ENCODE measurements at regions not wholly inside any gene's neighbourhood (a gene's known extent, or its start where the extent isn't known, plus 50 kb on each side); places are given as distances from the start of the nearest gene placed in this dataset.
"Not testable (repeated sequence)": the region's sequence is repeated elsewhere in the genome, so short reads cannot be mapped to it uniquely, and the experiment has no call there.

DNA sequence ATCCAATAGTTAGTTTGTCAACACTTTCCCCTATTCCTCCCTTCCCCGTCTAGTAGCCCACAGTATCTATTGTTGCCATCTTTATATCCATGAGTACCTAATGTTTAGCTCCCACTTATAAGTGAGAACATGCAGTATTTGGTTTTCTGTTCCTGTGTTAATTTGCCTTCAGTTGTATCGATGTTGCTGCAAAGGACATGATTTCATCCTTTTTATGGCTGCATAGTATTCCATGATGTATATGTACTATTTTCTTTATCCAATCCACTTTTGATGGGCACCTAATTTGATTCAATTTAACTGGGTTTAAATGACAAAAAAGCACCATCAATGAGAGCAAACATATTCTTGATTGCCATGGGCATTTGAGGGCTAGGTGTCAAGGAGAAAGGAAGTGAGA lies 321.5 kb upstream of the TBX18 start:
- DNase-seq (ENCODE audit: low read depth, low spot score), result no peak

DNA sequence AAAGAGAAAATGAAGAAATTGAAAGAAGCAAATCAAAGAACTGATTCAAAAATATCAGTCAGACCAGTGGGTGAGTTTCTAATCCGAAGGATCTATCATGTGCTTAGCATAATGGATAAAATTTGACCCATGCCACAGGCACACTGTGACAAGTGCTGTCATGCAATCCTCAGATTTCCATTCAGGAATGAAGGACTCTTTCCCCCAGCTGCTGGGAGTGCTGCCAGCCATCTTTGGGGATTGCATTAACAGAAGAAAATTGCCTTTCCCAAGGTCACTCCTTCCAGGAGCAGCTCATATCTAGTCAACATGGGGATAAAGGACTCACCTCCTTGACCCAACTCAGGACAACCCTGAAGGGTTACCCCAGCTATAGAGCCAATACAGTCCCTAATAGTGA lies 316.7 kb upstream of the TBX18 start:
- DNase-seq (ENCODE audit: low read depth, low spot score), result no peak

DNA sequence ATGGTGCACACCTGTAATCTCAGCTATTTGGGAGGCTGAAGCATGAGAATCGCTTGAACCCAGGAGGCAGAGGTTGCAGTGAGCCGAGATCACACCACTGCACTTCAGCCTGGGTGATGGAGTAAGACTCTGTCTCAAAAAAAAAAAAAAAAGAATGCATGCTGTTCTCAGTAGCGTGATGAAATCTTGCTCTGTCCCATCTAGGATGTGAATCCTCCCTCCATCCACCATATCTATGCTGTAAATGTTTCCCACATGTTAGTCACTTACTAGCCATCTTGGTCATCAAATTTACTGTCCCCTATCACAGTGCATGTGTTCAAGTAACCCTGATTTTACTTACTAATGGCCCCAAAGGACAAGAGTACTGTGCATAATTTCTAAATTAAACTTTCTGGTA lies 315.4 kb upstream of the TBX18 start:
- DNase-seq (ENCODE audit: low read depth, low spot score), result no peak

DNA sequence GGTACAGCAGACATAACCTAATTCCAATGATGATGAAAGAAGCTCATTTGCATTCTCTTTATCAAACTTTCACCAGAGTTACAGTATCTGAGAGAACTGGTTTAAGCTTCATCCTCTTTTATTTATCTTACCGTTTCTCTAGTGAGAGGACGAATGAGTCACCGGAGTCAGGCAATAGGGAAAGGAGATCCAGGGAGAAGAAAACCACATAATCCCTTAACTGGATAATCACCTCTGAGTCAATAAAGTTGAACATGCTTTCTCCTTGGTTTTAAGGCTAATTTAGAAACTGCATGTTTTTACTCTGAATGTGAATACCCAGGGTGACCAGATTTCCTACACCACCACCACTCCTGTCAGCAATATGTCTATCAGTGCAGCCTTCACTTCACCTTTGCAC lies 313.7 kb upstream of the TBX18 start:
- DNase-seq (ENCODE audit: low read depth, low spot score), result no peak

DNA sequence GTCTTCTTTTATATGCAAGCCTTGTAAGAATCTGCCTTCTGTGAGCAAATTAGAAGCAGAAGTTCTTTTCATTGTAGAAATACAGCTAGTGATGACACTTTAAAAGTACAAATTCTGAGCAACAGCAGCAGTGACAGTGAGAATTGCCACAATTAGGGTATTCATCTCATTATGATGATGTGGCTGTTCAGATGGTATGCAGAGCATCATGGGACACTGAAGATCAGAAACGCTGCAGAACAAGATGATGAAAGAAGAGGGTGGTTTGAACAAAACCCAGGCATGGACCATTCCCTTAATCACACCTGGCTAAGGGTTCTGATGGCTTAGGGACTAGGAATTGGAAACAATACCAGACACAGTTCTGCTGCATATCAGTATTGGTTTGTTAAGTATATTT lies 312.7 kb upstream of the TBX18 start:
- DNase-seq (ENCODE audit: low read depth, low spot score), result no peak

DNA sequence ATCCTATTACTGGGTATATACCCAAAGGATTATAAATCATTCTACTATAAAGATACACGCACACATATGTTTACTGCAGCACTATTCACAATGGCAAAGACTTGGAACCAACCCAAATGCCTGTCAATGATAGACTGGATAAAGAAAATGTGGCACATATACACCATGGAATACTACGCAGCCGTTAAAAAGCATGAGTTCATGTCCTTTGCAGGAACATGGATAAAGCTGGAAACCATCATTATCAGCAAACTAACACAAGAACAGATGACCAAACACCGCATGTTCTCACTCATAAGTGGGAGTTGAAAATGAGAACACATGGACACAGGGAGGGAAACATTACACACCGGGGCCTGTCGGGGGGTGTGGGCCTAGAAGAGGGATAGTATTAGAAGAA lies 307.4 kb upstream of the TBX18 start:
- not testable (repeated sequence) for DNase-seq (ENCODE audit: low read depth, low spot score)

DNA sequence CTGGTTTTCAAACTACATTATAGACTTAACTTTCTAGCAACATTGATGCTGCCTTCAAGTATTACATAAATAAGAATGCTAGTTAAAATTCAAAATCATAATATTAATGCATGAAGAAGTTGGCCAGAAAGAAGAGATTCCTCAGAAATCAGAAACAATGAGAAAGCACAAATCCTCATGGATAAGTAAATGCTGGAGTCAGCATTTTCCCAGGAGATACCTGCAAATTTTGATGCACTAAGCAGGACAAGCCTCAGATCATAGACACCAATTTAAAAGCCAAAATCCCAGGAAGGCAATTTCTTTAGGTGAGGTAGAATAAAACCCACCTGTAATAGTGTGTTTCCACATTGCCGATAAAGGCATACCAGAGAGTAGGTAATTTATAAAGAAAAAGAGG lies 305.2 kb upstream of the TBX18 start:
- no peak for DNase-seq (ENCODE audit: low read depth, low spot score)

DNA sequence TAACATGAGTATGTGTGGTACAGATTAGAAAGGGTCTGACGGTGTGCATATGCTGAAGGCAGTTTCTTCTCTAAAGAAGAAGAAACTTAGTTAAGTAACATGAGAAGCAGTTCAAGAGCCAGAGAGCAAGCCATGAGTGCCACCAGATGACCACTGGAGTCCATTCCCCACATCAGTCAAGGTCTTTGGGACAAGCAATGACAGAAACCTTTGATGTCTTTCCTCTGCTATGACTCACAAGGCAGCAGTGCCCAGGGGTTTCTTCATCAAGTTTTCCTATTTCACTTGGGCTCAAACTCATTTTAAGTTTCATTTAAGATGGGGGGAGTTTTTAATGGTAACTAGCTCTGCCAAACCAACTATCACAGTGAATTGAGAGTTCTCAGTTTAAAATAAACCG lies 303.8 kb upstream of the TBX18 start:
- no peak for DNase-seq (ENCODE audit: low read depth, low spot score)

DNA sequence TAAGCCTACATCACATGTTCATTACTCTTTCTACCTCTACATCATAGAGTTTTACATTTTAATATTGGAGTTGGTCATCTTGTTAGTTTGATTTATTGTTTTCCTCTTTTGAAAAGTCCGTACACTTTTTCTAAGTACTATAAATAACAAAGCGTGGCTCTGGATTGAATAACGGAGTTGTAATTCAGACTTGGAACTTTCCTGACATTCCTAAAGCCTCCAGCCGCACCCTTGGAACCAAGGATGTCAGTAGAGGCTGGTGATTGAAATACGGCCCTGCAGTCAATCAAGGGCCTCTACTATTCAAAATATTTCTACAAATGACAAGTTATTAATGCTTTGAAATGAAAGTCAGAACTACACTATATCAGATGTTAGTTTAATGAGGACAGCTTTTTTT lies 301.9 kb upstream of the TBX18 start:
- DNase-seq (ENCODE audit: low read depth, low spot score), result no peak

DNA sequence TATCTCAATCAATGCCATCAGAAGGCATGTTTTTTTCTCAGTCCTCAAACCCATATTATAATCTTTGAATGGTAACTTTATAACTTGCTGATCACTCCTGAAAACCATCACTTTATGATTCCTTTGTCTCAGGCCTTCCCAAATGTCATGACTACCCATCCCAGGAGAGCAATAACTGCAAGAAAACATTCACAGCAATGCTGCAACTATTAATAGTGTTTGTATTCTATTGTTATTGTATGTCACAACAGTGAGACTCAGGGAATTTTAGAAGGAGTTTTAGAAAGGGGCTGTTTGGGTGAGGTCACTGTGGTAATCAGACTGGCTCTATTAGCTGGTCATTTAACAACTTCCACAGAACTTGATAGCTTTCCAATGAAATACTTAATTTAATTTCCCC lies 301.4 kb upstream of the TBX18 start:
- no peak for DNase-seq (ENCODE audit: low read depth, low spot score)

DNA sequence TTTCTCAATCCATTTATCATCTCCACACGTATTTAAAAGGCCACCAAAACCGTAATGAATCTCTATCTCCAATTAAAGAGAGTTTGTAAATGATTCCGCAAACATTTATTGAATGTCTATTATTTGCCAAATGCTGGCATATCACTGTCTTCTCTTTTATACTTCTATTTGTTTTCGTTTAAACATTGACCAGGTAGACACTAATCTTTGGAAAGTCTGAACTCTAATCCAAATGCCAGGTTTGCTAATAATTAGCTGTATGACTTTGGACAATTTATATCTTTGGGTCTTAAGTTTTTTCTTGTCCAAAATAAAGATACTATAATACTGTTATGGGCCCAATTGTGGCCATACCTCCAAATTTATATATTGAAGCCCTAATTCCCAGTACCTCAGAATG lies 299.2 kb upstream of the TBX18 start:
- no peak for DNase-seq (ENCODE audit: low read depth, low spot score)

DNA sequence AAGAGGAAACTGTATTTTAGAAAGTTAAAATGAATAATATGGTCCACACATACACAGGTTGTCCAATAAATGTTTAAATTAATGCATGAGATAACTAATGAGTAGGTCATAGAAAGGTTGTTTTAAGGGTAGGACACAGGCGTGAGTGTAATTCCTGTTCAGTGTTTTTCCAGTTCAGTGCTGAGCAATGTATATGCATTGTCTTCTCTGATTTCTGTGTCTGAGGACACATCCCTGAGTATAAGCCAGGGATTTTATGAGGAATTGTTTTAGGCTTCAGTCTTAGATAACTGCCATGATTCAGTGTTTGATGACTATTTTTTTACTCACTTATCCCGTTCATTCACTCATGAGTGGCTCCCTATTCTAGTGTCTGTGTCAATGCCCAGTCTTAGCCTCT lies 298.5 kb upstream of the TBX18 start:
- no peak for DNase-seq (ENCODE audit: low read depth, low spot score)

DNA sequence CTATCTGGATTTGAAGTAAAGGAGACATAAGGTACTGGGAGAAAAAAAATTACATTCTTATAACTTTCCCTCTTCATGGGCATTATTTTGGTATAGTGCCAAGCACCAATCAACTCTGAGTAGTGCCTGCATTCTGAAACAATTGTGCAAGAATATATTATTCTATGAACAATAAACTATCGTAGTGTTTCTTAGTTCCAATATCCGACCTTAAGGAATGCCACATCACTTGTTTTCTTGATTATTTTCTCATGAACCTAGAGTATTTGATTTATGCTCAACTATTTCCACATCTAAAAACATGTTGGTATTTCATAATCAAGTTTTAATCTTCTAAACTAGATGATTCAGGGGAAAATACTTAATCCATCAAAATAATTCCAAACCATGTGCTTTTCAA lies 294.4 kb upstream of the TBX18 start:
- DNase-seq (ENCODE audit: low read depth, low spot score), result no peak

DNA sequence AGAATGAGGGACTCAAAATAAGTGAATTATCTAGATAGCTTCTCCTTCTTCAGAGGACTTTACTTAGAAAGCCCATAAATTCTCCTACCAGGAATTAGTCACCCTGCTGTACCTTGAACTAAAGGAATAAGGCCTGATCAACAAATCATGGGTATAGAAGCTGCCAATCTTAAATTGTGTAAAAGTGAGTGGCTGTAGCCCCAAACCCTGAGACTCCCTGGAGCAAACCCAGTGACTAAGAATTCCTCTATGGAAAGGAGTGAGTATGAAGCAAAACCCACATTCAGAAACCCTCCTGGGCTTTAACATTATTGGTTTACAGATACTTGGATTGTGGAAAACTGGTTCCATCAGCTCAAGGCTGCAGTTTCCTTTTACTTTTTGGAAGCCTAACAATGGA lies 285.8 kb upstream of the TBX18 start:
- DNase-seq (ENCODE audit: low read depth, low spot score), result no peak

DNA sequence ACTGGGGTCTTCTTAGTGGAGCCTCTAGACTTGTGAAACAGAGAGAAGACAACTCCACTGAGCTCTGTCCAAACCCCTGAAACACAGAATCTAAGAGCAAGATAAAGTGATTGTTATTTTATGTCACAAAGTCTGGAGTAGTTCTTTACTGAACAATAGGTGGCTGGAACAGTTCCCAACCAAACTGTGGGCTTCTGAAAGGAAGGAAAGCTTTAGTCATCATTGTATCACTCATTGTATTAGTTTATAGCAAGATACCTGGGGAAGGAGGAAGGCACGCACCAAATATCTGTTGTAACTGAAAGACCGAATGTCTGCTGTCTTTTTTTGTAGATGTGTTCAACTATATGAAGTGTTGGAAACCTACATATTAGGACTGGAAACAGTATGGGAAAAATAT lies 284.9 kb upstream of the TBX18 start:
- DNase-seq (ENCODE audit: low read depth, low spot score), result no peak

DNA sequence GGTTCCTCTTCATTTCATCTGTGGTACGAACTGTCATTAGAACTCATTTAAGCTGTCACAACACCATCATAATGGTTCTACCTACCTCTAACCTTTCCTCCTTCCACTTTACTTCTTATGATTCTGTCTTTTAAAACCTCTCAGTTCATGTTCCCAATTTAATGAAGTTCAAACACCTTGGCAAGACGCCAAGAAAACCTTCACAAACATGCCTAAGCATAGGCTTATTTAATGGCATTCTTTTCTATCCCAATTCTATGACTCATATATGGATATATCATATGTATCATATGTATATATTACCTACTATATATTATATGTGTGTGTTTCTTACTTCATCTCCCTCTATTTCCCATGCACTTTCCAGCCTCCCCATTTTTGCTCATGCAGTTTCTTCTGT lies 283.4 kb upstream of the TBX18 start:
- DNase-seq (ENCODE audit: low read depth, low spot score), result no peak

DNA sequence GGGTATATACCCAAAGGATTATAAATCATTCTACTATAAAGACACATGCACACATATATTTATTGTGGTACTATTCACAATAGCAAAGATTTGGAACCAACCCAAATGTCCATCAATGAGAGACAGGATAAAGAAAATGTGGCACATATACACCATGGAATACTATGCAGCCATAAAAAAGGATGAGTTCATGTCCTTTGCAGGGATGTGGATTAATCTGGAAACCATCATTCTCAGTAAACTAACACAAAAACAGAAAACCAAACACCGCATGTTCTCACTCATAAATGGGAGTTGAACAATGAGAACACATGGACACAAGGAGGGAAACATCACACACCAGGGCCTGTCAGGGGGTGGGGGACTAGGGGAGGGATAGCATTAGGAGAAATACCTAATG lies 281.4 kb upstream of the TBX18 start:
- not testable (repeated sequence) for DNase-seq (ENCODE audit: low read depth, low spot score)

DNA sequence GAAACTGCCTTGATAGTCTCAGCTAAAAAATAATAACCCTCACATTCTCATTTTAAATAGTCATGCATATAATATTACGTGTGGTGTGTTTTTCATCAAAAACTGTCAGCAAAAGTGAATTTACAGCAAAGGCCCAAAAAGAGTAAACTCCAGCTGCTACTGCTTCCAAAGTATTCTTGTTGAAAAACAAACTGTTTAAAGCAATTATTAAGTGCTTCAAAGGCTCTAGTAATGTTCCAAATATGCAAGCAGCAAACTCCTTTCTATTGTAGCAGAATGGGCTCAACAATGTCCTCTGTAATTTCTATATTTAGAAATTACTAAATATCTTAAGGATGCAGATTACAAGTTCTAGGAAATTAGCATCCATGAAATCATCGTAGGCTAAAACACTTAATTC lies 280.0 kb upstream of the TBX18 start:
- no peak for DNase-seq (ENCODE audit: low read depth, low spot score)

DNA sequence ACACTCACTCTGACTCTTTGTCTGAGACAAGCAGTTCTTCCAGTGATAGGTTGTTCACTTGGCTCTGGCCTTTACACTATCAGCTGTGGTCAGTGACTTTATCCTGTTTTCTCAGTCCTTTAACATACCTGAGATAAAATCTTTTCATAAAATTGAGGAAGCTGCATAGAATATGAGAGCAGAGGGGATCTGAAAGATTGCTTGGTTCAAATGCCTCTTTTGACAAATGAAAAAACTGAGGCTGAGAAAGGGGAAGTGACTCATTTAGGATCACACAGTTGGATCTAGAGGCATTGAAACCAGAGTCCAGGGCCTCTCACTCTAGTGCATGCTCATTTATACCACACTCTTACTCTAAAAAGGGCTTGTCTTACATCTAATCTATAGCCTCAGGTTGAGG lies 277.0 kb upstream of the TBX18 start:
- DNase-seq (ENCODE audit: low read depth, low spot score), result no peak

DNA sequence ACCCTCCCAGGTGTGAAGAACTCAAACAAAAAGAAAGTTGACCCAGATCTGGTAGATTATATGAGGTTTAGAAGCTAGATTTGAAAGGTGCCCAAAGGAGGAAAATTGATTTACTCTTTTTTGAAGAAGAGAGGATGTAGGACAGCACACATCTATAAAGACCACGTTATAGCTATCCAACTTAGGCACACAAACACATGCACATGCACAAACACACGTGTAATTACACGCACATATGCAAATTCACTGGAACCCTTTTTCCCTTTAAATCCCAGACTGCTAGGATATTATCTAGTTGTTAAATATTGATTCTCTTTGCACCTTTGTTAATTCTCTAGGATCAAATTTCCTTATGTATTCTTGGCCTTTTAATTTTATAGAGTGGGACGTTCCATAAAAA lies 272.8 kb upstream of the TBX18 start:
- DNase-seq (ENCODE audit: low read depth, low spot score), result no peak

DNA sequence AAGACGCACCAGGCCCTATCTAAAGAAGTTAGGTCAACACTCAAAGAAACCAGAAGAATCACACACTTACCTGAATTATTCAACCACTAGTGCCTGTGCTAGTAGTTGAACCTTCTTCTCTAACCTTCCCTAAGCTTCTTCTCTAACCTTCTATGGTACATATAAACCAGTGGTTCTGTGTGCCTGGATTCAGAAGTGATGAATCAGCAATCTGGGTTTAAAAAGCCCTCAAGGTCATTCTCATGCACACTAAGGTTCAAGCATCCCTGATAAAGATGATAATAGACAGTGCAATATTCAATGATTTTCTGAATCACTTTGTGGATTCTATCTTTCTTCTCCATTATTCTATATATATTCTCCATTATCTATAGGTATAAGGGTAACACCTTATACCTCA lies 271.4 kb upstream of the TBX18 start:
- no peak for DNase-seq (ENCODE audit: low read depth, low spot score)

DNA sequence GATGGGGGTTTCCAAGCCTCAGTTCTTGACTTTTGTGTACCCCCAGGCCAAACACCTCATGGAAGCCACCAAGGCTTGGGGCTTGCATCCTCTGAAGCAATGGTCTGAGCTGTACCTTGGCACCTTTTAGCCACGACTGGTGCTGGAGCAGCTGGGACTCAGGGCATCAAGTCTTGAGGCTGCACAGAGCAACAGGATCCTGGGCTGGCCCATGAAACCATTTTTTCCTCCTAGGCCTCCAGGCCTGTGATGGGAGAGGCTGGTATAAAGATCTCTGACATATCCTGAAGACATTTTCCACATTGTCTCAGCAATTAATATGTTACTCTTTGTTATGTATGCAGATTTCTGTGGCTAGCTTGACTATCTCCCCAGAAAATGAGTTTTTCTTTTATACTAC lies 269.1 kb upstream of the TBX18 start:
- no peak for DNase-seq (ENCODE audit: low read depth, low spot score)

DNA sequence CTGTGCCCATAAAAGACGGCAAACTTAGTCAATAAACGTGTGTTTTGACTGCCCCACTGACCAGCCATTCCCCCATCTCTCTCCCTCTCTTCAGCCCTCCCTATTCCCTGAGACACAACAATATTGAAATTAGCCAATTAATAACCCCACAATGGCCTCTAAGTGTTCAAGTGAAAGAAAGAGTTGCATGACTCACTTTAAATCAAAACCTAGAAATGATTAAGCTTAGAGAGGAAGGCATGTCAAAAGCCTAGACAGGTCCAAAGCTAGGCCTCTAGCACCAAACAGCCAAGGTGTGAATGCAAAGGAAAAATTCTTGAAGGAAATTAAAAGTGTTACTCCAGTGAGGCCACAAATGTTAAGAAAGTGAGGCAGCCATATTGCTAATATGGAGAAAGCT lies 261.6 kb upstream of the TBX18 start:
- no peak for DNase-seq (ENCODE audit: low read depth, low spot score)

DNA sequence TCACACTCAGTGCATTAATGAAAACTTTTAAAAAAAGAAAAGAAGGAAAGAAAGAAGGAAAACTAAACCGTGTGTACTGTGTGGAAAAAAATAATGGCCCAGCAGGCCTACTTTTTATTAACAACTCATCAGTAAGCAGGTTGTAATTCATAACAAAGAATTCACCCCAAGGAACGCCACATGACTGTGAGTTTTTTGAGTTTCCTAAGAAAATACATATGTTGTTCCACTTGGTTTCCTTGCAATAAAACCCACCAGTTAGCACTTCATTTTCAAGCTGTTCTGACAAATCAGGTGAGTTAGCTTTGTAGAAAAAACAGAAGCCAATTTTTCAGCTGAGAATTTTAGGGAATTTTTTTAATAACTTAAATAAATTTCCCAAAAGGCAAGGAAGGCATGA lies 259.3 kb upstream of the TBX18 start:
- no peak for DNase-seq (ENCODE audit: low read depth, low spot score)

DNA sequence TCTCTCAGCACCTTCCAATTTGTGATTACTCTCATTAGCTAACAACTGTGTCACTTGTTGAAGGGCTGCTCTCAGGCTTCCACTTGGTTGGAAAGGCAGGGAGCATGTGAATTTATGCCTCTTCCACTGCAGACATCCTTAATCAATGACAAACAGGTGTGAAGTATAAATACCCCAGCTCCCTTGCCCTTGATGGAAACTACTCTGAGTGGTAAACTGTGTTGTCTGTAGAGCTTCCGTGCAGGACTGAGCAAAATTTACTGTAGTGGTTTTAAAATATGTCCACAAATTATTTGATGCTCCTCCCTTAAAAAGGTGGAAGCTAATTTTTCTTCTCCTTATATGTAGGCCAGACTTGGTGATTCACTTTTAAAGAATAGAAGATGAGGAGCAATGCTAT lies 253.0 kb upstream of the TBX18 start:
- no peak for DNase-seq (ENCODE audit: low read depth, low spot score)

Data from activated naive CD8-positive, alpha-beta T cell treated with anti-CD3 and anti-CD28 coated beads, Interleukin-2, amount 50 U/mL, for 16 hours (primary cell).